NB4 (cell line): ENCODE measurements at regions not wholly inside any gene's neighbourhood (a gene's known extent, or its start where the extent isn't known, plus 50 kb on each side); places are given as distances from the start of the nearest gene placed in this dataset.

ENCODE experiments used
- DNase-seq: peaks from one replicate; pipeline ENCODE4 v3.0.0; 2010; ENCODE audit warnings: low read depth
- H3K4me3 ChIP-seq: one replicate; pipeline ENCODE4 v1.5.1; 2011; ENCODE audit warnings: mild to moderate bottlenecking, low read depth, low read length, moderate library complexity
- MYC ChIP-seq: IDR thresholded peaks from 2 replicates; pipeline ENCODE4 v1.6.1; 2011; ENCODE audit warnings: low read depth, low read length
- POLR2A ChIP-seq: IDR thresholded peaks from 2 replicates; pipeline ENCODE4 v1.6.1; 2011; ENCODE audit warnings: mild to moderate bottlenecking; ENCODE audit not compliant: insufficient read length; ENCODE audit errors: extremely low read depth
- TF ChIP-seq, protein P1 (sequence below): IDR thresholded peaks from 2 replicates; pipeline ENCODE4 v1.6.1; 2011; ENCODE audit warnings: low read depth, low read length
- TF ChIP-seq, protein P2 (sequence below): IDR thresholded peaks from one replicate; pipeline ENCODE4 v1.5.1; 2012; ENCODE audit warnings: low read depth, low read length

DNA sequence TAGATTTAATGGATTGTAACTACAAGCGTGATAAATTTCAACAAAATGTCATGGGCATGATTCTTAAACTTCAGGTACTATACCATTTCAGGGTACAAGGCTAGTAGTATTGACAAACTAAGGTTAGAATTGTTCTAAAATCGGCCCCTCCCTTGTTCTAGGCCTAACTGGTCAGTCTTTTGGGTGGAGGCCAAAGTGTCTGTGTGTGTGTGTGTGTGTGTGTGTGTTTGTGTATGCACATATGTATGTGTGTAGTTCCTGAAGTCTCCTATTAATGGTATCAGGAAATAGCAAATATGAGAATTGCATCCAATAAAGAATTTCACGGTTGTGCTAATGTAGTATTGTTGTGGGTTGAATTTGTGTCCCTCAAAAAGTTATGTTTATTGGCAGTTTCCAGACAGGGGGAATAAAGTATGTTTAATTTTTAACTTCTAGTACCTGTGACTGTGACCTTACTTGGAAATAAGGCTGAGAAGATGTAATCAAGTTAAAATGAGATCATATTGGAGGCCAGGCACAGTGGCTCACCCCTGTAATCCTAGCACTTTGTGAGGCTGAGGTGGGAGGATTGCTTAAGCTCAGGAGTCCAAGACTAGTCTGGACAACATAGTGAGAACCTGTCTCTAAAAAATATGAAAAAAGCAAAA lies 119.2 kb downstream of the KLF5 start:
- DNase-seq = no peak
- H3K4me3 ChIP-seq = no peak overlapping the region
- TF ChIP-seq MYC = no peak
- TF ChIP-seq POLR2A = no peak
- TF ChIP-seq, protein P1, sequence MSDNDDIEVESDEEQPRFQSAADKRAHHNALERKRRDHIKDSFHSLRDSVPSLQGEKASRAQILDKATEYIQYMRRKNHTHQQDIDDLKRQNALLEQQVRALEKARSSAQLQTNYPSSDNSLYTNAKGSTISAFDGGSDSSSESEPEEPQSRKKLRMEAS = no peak
- TF ChIP-seq, protein P2, sequence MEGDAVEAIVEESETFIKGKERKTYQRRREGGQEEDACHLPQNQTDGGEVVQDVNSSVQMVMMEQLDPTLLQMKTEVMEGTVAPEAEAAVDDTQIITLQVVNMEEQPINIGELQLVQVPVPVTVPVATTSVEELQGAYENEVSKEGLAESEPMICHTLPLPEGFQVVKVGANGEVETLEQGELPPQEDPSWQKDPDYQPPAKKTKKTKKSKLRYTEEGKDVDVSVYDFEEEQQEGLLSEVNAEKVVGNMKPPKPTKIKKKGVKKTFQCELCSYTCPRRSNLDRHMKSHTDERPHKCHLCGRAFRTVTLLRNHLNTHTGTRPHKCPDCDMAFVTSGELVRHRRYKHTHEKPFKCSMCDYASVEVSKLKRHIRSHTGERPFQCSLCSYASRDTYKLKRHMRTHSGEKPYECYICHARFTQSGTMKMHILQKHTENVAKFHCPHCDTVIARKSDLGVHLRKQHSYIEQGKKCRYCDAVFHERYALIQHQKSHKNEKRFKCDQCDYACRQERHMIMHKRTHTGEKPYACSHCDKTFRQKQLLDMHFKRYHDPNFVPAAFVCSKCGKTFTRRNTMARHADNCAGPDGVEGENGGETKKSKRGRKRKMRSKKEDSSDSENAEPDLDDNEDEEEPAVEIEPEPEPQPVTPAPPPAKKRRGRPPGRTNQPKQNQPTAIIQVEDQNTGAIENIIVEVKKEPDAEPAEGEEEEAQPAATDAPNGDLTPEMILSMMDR = no peak

DNA sequence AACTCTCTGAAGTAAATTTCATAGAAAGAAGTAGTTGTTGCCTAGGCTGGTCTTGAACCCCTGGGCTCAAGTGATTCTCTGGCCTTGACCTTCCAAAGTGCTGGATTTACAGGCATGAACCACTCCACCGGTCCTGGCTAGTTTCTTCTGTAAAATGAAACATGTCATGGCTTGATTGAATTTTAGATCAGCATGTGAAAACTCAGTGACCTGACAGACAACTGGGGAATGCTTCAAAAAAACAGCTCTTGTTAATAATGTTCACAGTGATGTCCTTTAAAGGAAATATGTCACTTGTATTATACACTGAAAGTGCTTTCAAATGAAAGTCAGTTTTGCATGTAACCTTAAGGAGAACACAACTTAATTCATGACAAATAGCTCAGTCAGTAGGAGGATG lies 118.2 kb downstream of the KLF5 start:
- no peak overlapping the region for H3K4me3 ChIP-seq
- TF ChIP-seq MYC = no peak
- TF ChIP-seq, protein P2 = no peak
- TF ChIP-seq, protein P1 = no peak
- TF ChIP-seq POLR2A = no peak
- no peak for DNase-seq

DNA sequence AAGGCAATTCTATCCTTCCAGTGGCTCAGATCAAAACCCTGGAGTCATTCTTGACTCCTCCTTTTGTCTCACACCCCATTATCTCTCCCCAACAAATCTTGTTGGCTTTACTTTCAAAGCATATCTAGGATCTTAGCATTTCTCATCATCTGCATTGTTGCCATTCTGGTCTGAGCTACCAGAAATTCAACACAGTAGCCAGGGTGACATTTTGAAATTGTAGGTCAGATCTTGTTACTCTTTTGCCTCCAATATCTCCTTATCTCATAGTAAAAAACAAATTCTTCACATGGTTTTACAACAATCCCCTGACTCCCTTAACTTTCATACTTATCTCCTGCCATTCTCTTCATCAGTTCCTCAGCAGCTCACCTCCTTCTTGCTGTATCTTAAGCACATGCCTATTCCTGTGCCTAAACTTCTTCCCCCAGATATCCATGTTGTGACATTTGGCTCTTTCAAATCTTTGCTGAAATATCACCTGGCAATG lies 115.8 kb downstream of the KLF5 start:
- no peak for DNase-seq
- H3K4me3 ChIP-seq = no peak overlapping the region
- TF ChIP-seq, protein P2 = no peak
- TF ChIP-seq MYC (no peak), POLR2A (no peak)
- TF ChIP-seq, protein P1 = no peak

DNA sequence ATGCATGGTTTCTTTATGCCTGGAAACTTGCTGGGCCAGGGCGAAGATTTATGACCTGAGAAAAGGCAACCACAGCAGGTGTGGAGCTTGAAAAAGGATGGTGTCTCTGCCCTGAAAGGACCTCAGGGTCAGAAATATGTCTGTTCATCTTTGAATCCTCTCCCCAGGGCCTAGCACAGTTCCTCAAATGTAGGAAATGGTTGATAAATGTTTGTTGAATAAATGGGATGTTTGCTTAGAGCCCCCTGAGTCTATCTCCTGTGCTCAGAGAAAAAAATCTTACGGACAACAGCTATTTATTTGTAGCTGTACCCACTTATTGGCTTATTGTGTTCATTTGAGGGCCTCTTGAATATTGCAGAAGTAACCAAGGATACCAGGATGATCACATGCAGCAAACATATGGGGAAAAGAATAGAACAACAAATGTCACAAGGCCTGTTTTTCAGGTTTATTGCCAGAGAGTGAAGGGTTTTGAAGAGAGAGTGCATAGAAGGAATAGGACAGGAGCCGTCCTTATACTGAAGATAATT lies 114.5 kb downstream of the KLF5 start:
- TF ChIP-seq POLR2A (no peak), MYC (no peak)
- TF ChIP-seq, protein P1 = no peak
- TF ChIP-seq, protein P2 = no peak
- no peak for DNase-seq
- H3K4me3 ChIP-seq = no peak overlapping the region

DNA sequence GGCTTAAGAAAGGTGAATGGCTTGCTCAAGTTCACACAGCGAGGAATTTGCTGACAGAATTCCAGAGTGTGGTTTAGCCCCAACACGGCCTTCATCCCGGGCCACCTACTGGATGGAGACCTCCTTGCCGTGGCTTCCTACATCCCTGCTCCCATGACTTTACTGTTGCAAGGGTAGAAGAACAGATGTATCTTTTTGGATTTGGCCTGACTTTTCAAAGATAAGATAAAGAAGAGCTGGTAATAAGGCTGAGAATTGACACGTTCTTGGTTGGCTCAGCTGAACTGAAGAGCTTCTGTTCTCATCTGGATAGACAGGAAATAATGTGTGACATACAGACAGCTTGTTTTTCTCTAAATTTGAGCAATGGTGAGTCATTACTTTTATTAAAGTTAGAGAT lies 113.1 kb downstream of the KLF5 start:
- DNase-seq = no peak
- TF ChIP-seq, protein P1 = no peak
- TF ChIP-seq MYC (no peak), POLR2A (no peak)
- TF ChIP-seq, protein P2 = no peak
- no peak overlapping the region for H3K4me3 ChIP-seq
